GM19035 (cell line): ENCODE measurements at regions not wholly inside any gene's neighbourhood (a gene's known extent, or its start where the extent isn't known, plus 50 kb on each side); places are given as distances from the start of the nearest gene placed in this dataset.

Experiments
- ATAC-seq: cut with Tn5 transposase; IDR thresholded peaks from one replicate; pipeline ENCODE4 v1.9.1; 2021; ENCODE audit not compliant: unreplicated experiment

- no peak for ATAC-seq
Measured at GRCh38 chr1:4086085-4086850, 186.2 kb upstream of the C1orf174 start.

GRCh38 chr1:4086921-4087320 is 186.8 kb upstream of the C1orf174 start:
- no peak for ATAC-seq

GRCh38 chr1:4087530-4088420 is 187.7 kb upstream of the C1orf174 start:
- no peak for ATAC-seq

- ATAC-seq = no peak
Measured at GRCh38 chr1:4088676-4089075, 188.6 kb upstream of the C1orf174 start.

DNA sequence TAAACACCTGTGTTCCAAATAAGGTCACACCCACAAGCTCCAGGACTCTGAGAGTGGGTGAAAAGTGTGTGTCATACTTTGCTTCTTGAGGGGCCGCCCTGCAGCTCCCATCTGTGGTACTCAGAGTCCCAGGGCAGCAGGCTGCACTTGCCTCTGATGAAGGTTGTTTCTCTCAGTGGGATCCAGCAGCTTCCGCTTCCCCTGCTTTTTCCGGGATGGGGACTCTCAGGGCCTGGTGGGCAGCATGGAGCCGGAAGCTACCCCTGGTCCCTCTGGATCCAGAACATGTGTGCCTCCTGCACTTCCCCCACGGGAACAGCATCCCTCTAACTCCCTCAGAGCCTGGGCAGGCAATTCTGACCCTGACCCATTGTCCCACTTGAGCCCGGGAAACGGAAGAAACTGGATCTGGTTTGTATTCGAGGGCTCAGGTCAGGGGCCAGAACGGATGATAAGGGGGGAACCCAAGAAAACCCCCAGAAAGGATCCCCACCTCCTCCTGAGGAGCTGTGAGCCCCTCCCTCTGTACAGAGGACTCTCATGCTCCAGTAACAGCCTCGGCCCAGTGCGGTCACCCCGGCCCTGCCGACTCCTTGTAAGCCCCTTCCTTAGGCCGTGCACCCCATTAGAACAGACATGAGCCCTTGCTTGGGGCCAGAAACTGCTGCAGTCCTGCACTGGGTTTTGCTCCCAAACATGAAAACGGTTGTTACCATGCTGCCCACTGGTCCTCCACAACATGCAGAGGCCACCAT is 189.5 kb upstream of the C1orf174 start:
- ATAC-seq = no peak

- ATAC-seq = no peak
Measured at GRCh38 chr1:4090556-4090955, 190.5 kb upstream of the C1orf174 start.

GRCh38 chr1:4090976-4091660 is 191.0 kb upstream of the C1orf174 start:
- ATAC-seq = no peak

DNA sequence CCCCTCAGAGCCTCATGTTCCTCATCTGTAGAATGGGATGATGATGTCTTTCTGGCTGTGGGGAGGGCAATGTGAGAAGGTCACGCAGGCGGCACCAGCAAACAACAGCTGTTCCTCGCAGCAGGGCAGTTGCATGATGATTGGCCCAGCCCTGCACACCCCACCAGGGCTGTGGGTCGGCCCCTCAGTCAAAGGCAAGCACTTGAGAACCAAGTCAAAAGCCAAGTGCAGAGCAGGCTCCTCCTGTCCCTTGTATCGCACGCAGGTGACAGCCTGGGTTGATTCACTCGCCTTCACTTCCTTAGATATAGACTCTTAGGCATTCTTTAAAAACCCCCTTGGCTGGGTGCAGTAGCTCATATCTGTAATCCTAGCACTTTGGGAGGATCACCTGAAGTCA is 191.9 kb upstream of the C1orf174 start:
- no peak for ATAC-seq

- ATAC-seq = no peak
Measured at GRCh38 chr1:4093856-4094565, 193.9 kb upstream of the C1orf174 start.

- ATAC-seq = no peak
Measured at GRCh38 chr1:4095433-4095971, 195.4 kb upstream of the C1orf174 start.

GRCh38 chr1:4101459-4102161 is 201.5 kb upstream of the C1orf174 start:
- no peak for ATAC-seq

- ATAC-seq = no peak
Measured at GRCh38 chr1:4105300-4105880, 205.3 kb upstream of the C1orf174 start.

GRCh38 chr1:4106731-4107130 is 206.7 kb upstream of the C1orf174 start:
- ATAC-seq = no peak

GRCh38 chr1:4107291-4107690 is 207.2 kb upstream of the C1orf174 start:
- no peak for ATAC-seq

GRCh38 chr1:4108331-4108730 is 208.3 kb upstream of the C1orf174 start:
- no peak for ATAC-seq

- ATAC-seq = no peak
Measured at GRCh38 chr1:4108758-4109627, 208.9 kb upstream of the C1orf174 start.

DNA sequence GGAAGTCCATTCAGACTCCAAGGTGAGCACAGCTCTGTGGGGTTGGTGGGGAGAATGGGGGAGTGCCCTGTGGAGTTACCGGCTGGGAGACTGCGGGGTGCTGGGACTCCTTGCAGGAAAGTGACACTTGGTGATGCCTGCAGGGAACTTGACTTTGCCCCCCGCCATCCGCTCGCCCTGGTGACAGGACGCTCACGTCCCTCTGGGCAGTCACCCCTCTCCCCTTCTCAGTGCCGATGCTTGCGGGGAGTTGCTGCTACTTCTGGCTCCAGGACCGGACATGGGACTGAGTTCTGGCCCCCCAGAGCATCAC is 209.5 kb upstream of the C1orf174 start:
- ATAC-seq = no peak

- no peak for ATAC-seq
Measured at GRCh38 chr1:4110888-4111287, 210.8 kb upstream of the C1orf174 start.
